ENCODE measurements at regions not wholly inside any gene's neighbourhood (a gene's known extent, or its start where the extent isn't known, plus 50 kb on each side); places are given as distances from the start of the nearest gene placed in this dataset.

DNA sequence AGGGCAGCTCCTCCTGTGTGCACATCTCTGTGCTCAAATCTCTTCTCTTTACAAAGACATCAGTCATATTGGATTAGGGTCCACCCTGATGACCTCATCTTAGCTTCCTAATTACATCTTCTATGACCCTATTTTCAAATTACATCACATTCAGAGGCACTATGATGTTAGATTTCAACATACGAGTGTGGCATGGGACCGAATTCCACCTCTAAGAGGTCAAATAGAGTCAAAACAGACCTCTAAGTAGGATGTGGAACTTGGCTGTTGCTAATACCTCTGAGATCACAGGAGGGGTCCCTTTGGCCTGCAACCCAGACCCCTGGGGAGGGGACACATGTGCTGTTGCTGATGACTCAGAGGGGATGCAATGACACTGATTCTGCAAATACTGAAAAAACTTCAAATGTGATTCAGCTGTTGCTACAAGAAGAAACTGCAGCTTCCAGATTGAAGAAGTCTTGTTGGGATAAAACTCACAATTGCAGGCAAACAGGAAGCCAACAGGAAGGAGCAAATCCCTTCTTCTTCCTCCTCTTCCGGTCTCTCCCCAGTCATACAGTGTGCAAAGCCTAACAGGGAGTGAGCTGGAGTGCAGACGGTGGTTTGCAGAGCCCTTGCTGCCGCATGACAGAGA is 216.2 kb downstream of the MYLK4 start:
- no peak for DNase-seq

DNA sequence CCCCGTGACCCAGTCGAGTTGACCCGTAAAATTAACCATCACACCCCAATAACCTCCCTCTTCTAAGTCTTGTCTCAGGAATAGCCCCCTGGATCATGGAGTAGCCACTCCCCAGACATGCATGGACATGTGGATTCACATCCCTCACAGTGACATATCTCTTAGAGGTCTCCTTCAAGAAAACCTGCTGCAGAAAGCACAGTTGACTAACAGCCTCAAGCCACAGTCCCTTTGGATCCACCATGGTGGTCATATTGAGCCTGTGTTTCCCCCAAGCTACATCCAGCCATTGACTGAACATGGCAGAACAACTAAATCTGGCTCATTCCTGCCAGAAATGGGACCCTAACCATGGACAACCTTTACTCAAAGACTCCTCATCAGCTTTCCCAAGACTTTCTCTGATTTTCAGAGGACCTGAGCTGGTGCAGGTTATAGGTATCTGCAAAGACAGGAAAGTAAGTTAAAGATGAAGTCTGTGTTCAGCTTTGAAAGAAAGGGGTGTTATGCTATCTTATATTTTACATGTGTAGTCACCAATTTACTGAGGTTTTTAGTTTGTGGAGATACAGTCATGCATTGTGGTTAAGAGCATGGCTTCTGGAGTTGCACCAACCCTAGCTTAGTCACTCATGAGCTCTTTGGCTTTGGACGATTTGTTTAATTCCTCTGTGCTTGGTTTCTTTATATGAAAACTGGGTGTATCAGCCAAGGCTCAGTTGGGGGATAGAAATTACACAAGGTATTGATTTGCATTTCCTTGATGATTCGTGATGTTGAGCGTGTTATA is 219.1 kb downstream of the MYLK4 start:
- DNase-seq: peak; percentile 27

DNA sequence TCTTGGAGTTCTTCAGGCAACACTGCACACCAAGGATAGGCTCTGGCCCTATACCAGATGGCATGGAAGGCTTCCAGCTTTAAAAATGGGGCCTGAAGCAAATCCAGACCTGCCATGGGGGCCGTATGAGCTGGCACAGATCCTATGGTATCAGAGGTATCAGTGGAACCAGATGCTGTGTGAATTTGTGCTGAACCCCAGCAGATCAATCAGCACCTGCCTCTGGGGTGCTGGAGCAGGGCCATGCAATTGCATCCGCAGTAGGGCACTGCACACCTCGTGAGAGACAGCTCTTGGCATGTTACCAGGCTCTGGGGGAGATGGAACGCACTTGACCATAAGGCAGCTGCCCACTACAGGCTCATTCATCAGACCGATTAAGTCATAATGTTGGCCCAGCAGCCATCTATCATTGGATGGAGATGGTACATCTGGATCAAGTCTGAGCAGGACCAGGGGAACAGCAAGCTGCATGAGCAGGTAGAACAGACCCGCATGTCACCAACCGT is 221.5 kb downstream of the MYLK4 start:
- no peak for DNase-seq

DNA sequence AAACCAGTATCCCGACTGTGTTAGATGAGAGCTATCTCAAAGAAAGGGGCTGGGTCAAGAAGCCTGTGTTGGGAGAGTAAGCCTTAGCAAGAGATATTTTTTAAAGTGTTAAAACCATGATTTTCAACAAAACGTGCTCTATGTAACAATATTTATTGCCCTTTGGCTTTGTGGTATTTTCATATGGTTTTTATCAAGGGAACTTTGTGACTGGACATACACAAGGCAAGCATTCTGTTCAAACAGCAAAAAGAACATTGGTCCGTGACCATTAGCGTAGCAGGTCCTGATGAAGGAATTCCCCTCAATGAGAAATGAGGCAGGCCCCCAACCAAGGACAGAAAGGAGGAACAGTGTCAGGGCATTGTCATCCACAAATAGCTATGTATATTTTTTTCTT is 222.6 kb downstream of the MYLK4 start:
- DNase-seq: no peak

DNA sequence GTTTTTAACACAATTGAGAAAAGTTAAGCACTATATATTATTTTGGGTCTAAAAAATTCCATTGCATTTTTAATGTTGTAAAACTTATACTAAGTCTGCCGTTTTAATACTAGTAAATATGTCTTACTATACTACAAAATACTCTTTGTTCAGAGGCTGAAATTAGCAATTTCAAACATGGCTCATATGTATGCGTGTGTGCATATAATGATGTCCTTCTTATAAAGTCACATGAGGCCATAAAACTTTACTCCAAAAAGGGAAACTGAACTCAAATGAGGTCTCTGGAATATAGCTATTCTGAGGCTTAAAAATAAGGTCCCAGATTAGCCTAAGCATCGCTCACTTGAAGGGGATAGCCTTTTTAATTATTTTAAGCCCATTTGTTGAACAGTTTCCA is 224.0 kb downstream of the MYLK4 start:
- no peak for DNase-seq

DNA sequence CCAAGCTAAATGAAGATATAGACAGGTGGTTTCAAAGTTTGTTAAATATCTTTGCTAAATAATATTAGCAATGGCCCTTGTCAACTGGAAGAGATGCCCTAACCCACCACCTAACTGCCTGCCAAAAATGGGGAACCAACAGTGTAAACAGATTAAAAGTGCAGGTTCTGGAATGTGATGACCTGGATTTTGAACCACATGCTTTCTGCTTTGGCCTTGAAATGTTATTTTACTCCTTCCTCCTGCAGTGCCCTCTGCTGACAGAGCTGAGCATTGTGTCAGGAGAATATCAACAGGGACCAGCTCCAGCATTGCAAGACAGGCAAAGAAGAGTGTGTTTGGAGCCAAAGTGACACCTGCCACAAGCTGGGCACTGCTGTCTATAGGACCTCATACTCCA is 226.6 kb downstream of the MYLK4 start:
- peak; percentile 45 for DNase-seq

DNA sequence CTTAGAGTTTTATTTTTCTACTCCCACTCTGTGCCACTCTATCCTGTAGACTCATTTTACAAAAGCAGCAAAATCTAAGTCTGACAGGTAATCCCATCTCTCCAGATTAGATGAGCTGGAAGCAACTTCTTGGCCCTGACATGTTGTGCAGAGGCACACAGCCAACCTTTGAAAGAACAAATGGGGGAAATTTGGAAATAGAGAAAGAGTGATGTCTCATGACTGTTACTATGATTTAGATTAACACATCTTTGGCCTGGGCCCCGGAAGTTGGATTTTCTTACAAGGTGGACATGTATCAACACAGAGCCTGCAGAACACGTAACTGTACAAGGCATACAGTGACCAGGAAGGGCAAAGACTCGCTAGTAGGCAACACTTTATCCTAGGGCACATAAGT is 227.7 kb downstream of the MYLK4 start:
- DNase-seq: no peak

DNA sequence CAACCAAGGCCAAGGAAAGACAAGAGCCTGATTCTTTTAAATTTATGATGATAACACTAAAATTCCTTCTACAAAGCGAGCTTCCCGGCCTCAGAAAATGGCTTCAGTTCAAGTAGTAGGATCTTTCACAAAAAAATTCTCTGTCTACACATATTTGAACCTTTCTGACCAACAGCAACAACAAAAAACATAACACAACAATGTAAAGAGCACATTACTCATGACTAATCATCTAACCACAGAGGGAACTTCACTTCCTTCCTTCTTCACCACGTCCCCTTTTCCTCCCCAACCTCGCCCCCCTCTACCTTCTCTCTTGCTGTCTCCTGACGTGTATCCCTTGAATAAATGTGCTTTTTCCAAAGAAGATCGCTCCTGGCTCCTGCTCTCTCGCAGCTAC is 228.2 kb downstream of the MYLK4 start:
- DNase-seq: no peak

DNA sequence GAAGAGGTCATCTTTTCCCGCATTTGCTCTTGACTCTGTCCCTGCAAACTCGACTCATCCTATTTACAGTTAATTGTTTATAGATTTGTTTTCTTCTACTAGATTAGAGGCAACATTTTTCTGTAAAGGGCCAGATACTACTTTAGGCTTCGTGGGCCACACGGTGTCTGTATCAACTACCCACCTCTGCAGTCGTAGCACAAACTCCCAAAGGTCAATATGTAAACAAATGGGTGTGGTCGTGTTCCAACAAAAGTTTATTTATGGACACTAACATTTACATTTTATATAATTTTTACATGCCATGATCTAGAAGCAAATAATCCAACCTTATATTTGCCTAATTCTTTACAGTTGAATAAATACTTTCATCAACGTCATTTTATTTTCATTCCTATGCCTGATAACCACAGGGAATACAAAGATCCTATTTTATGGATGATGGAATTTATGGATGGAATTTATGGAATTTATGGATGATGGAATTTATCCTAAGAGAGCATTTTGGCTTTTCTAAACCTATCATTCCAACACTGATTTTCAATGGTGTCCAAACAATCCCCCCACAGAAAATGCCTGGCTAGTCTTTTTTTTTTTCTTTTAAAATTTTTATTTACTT is 232.8 kb downstream of the MYLK4 start:
- DNase-seq: no peak

DNA sequence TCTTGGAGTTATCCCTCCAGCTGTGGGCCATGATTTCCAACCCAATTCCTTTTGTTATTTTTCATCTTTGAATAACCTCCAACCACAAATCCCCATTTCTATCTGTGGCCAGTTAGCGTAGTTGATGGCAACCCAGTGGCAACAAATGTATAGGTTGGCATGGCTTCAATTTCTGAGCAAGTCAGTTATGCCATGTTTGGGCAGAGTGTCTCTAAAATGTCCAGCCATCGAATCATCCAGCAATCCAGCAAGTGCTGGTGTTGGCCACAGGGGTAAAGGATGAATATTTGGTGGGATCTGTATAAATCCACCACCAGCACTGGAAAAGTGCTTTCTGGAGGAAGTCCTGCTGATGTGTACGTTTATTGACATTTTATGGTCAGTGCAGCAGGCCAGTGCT is 233.3 kb downstream of the MYLK4 start:
- DNase-seq: no peak

DNA sequence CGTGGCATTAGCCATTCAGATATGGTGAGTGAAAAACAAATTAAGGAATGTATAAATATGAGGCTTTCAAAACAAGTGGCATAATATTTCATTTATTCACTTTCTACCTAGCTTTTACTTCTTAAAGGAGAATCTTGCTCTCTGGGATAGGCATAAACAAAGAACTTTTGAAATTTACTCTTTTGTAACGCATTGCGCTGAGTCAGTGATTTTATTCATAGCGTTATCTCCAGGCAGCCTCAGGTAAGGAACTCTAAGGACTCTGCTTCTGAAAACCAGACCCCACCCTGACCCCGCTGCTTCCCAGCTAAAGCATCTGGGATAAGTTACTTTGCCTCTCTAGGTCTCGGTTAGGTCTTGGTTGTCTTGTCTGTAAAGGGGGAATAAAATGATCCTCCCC is 234.7 kb downstream of the MYLK4 start:
- no peak for DNase-seq

DNA sequence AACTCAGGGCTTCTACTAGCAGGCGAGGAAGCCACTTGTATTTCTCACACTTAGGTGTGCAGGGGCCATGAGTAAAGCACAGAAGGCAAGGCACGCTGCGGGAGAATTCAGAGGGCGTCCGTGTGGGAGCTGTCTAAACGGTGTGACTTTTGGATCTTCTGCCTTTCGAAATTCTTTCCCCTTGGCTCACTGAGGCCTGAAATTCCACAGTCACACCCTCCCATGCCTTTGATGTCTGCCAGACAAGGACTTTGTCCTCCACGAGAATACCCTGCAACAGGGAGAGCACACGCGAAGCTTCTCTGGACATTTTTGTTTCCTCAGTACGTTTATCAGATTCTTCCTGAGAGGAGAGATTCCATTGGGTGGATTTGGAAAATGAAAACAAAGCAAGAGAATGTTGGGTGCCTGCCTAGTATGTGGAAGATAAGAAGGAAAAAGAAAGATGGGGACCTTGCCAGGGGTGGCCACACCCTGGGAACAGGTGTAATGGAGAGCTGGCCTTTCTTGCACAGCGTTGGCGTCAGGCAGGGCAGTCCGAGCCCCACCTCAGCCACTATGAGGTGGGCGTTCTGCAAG is 235.7 kb downstream of the MYLK4 start:
- DNase-seq: no peak

DNA sequence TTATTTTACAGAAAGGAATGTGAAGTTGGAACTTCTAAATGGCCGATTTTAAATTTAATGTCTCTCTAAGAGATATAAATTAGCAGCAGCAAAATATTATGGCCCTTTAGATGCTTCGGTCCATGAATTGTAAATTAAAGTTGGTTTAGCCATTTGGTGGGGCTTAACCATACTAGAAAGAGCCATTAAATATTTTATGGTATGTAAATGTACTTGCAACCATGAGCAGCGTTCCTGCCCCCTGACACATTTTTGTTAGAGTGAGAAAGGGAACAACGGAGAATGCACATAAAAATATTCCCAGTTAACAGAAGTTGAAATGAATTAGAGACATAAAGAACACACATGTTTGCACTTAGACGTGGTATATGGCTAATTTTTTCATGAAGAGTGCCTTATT is 237.9 kb downstream of the MYLK4 start:
- DNase-seq: no peak

DNA sequence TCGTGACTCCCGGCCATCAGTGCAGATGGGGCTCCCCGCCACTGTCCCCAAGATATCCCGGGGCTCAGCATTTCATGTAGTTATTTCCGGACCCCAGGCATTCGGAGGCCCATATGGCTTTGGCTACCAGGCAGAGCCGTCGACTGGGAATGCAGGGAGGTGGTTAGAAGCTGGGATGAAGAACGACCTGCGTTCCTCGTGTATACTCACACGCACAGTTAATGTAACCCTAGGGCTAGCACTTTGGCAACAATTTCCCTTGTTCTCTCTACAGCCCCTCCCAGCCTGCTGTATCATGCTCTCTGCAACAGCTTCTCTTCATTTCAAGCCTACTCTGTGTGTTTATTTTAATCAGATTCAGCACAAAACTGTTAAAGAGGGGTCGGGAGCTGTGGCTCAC is 240.4 kb downstream of the MYLK4 start:
- no peak for DNase-seq

DNA sequence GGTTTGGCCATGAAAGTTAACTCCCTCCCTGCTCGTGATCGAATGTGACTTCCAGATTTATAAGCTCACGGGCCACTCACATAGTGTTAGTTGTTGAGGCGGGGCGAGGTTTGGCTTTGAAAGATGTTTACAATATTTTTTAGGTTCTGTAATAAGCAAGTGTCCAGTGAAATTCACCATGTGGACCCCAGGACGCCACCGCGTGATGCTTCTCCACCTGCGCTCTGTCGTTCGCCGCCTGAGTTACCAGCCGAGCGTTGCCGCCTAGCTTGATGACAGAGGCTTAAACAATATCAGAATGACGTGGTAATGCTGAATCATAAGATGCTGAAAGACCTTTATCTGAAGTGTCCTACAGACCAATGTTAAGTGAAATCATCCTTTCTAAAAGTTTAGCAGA is 241.0 kb downstream of the MYLK4 start:
- DNase-seq: no peak

DNA sequence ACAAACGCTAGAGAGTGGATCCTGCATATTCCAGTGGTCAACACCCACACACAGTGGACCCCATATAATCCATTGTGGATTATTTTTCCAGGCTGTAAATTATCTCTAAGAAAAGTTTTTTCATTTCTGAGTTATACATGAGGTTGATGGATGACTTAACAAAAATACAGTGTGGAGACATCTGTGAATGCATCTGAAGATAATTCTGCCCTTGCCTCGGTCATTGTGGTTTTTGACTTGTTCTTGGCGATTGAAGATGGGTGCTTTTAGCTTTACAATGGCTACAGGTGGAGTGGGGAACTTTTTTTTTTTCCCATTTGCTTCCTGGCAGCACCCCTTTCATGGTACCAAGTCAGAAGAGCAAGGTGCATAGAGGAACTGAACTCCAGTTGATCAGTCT is 242.7 kb downstream of the MYLK4 start:
- DNase-seq: peak; percentile 42

DNA sequence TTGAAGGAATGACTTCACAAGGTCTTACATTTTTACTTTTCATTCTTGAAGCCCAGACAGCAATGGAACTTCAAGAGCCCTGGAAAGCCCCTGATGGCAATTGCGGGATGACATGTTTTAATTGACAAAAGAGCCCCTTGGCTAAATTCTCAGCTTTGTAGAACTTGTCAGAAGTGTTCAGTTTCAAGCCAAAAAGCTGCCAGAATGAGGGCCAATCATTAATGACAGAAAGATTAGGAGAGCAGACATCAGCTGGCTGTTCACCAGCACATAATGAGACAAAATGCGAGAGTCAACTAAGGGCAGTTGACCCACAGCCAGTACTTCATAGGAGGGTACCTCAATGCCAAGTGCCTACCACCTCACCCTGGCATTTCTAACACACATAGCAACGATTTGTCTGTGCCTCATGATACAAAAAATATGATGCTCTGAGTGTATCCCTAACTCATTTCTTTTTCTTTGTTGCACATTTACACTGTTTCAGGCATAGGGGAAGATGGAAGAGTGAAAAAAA is 243.1 kb downstream of the MYLK4 start:
- no peak for DNase-seq

DNA sequence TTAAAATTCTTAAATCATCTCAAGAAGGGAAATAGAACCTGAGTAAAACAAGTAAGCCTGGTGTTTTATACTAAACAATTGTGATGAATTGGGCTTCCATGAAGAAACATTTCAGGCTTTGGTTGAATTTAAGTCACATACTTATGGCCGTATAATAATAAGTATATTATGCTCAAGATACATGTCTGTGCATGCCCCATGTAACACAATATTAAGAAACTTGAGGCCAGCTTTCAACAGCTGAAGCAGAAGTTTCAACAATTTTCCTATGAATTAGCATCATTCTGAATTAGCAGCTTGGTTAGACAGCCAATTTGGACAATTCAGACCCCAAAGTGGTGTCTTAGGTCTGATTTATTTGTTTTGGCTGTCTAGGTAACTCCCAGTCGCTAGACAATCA is 243.7 kb downstream of the MYLK4 start:
- no peak for DNase-seq

DNA sequence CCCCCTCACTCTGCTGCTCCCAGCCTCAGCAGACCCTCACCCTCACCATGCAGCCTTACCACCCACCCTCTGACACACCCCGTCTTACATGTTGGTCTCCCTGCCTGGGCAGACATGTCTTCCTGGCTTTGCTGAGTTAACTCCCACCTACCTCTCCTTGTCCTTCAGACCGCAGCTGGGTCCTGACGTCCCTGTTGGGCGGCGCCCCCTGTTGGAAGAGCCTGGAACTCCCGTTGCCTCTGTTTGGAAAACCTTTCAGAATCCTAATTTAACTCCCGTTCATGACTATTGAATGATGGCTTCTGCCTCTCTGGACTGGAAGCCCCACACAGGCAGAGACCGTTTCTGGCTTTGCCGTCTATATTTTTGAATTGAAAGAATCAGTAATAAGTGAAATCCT is 245.1 kb downstream of the MYLK4 start:
- peak; percentile 66 for DNase-seq

DNA sequence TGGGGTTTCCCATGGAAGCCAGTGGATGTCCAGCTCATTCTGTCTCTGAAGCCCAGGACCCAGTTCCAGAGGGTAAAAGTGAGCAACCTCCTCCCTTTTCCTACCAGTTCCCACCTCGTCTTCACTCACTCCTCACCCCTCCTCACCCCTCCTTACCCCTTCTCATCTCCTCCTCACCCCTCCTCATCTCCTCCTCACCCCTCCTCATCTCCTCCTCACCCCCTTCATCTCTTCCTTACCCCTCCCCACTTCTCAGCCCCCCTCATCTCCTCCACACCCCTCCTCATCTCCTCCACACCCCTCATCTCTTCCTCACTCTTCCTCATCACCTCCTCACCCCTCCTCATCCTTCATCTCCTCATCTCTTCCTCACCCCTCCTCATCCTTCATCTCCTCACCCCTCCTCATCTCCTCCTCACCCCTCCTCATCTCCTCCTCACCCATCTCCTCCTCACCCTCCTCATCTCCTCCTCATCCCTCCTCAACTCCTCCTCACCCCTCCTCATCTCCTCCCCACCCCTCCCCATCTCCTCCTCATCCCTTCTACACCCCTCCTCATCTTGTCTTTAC is 246.1 kb downstream of the MYLK4 start:
- no peak for DNase-seq

DNA sequence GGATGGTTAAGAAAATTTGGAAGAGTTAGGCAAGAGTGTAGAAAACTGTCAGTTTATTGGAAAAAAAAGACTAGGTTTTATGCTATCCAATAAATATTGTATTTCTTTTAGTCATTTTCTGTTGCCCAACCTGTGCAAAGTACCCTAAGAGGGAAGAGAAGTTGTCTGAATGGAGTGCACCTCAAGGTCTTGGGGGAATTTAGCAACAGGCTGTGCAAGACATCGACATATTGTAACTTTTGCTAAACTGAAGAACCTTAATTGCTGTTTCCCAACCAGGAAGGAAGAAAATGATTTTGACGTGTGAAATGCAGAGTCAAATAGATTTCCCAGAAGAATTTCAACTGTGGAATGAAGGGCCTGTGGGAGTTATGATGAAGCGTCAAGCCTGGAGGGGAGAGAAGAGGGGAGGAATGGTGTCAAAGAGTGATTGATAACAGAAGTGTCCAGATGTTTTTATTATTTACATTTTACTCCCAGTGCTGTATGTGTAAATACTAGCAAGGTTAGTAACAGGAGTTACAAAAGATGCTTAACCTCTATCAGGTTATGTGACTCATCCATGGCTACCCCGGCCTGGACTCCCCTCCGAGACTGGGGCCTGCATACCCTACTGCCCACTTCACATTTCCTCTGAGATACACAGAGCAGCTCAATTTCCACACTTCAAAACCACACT is 246.8 kb downstream of the MYLK4 start:
- DNase-seq: no peak

DNA sequence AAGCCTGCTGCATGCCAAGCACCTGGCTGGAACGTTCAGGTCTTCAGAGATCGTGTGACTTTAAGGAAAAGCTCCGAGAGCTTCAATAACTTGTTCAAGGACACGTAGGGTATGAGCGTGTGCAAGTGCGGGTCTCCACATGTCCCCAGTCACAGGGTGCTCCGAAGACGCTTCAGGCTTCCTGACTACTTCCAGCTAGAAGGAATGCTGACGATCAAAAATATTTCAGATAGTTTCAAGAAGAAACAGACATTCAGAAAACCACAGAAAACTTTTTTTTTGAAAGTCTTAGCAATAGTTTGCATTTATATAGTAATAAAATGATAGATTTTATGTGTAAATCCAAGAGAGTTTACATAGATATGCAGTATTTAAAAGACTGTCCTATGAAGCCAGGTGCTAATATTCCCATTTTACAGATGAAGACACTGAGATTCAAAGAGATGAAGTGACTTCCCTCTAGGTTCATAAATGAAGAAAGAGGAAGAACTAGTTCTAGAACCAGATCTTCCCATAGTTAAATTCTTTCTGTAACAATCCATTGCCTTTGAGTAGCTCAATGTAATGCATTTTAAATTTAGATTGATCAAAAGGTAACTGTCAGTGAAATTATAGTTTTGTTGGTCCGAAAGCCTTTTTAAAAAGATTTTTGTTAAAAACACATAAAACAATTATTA is 247.6 kb downstream of the MYLK4 start:
- DNase-seq: no peak
